HG02943 (cell line): ENCODE measurements at regions not wholly inside any gene's neighbourhood (a gene's known extent, or its start where the extent isn't known, plus 50 kb on each side); places are given as distances from the start of the nearest gene placed in this dataset.

Experiments
- ATAC-seq: cut with Tn5 transposase; IDR thresholded peaks from one replicate; pipeline ENCODE4 v1.9.1; 2021; ENCODE audit warnings: mild to moderate bottlenecking, low read depth, moderate library complexity; ENCODE audit not compliant: unreplicated experiment

DNA sequence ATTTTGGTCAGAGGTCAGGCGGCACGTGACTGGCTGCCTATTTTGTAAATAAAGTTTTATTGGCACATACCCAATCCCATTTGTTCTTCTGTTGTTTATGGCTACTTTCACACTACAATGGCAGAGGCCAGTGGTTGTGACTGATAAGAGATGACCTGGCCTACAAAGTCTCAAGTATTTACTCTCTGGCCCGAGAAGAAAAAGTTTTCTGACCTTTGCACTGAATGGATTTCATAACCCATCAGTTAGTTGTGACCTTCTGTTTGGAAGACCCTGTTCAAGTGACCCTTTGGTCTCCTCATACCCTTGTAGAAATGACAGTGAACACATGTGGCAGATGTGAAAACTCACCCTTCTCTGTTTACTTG, 121.4 kb upstream of the MGAT5 start:
- ATAC-seq: no peak

GRCh38 chr2:134133622-134134312, 120.1 kb upstream of the MGAT5 start:
- no peak for ATAC-seq

DNA sequence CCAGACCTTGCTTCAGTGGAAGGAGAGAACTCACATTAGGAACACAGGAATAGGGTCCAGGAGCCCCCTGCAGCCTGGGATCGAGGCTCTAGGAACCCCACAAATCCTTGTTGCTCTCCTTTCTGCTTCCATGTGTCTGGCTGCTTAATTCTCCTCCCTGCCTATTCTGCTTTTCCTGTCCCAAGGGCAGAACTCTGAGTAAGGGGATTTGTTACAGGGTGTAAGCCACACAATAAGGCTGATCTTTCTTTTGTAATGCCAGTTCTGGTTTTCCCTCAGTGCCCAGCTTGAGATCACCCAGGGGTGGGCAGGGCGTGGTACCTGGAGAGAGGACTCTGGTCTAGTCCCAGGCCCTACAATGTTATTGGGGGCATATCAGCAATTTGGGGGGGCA, 119.6 kb upstream of the MGAT5 start:
- ATAC-seq: no peak

GRCh38 chr2:134134827-134135226, 119.0 kb upstream of the MGAT5 start:
- ATAC-seq: no peak

GRCh38 chr2:134135793-134136192, 118.1 kb upstream of the MGAT5 start:
- no peak for ATAC-seq

GRCh38 chr2:134136731-134137130, 117.1 kb upstream of the MGAT5 start:
- ATAC-seq: no peak

DNA sequence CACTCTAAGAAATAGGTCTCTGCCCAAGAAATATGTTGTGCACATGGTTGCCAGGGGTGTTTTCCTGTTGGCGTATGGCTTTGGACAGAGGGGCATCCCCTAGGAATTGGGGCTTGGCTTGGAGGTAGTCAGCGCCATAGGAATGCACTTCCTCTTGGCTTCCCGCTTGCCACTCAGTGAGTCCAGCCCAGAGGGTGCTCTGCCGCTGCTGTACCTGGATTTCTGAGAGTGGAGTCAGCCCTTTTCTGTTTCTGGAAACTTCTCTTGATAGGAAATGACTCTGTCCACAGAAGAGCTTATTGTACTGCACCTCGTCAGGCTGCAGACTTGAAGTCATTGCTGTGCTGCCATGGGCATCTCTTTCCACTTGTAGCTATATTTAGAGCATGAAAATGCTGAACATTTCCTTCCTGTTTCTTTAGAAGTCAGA, 116.7 kb upstream of the MGAT5 start:
- ATAC-seq: no peak

DNA sequence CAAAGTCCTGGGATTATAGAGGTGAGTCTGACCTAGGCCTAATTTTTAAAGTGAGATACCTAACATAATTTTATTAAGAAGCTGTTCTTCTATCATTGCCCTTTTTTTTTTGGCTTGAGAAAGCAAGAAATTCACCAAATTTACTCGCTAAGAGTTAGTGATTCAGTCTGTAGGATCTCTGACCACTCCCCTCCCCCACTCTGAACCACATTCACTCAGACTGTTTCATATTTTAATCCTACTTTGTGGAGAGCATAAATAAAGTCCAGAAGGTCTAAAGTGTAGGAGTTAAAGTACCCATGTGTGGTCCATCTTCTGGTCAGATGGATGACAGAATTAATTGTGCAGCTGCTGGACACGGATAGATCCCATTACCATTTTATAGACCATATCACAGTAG, 115.8 kb upstream of the MGAT5 start:
- ATAC-seq: no peak

DNA sequence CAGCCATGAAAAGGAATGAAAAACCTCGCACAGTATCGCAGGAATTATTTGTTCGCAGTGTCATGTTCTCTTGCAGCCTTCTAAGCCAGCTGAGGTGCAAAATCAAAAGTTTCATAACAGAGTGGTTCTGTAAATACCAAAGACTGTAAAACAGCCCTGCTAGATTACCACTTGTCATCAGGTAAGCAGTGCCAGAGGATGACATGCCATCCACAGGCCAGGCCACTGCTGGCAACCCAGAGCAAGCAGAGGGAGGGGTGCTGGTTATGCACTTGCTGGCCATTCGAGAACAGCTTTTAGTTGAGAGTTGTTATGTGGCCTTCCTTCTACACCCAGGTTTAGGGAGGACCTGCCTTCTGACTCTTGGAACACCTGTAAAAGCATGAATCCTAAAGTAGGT, 114.3 kb upstream of the MGAT5 start:
- ATAC-seq: no peak

- no peak for ATAC-seq
Observed at GRCh38 chr2:134140251-134140661, 113.6 kb upstream of the MGAT5 start.

GRCh38 chr2:134141598-134142340, 112.1 kb upstream of the MGAT5 start:
- no peak for ATAC-seq

DNA sequence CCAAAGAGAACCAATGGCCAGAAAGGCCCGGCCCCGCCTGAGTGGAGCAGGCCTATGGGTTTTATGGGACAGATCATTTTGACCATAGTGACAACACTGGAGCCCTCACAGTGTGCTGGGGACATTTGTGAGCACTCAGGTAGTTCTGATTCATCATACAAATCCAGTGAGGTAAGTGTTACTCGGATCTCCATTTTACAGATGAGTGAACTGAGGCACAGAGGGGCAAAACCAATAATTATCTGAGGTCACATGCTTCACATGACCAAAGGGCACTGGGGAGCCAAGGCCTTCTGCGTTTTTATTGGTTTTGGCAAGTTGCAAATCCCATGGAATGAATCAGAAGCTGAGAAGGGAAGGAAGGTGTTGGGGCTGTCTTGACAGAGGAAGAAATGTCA, 111.5 kb upstream of the MGAT5 start:
- ATAC-seq: no peak

- no peak for ATAC-seq
Observed at GRCh38 chr2:134142903-134143302, 111.0 kb upstream of the MGAT5 start.

DNA sequence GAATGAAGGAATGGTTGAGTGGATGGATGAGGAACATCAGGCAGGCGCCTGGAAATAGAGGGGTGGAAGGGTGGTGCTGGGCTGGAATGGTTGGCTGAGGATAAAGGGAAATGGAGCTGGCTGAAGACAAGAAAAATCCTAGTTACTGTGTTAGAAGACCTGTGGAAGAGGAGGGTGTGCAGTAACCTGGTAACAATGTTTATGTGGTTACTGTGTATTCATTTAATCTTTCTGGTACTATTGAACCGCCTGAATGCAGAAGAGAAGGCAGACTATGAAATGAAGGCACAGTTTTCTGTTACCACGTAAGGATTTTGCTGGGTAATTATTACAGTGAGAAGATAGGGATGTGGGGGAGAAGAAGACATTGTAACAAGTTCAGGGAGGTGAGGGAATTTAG, 110.3 kb upstream of the MGAT5 start:
- no peak for ATAC-seq

DNA sequence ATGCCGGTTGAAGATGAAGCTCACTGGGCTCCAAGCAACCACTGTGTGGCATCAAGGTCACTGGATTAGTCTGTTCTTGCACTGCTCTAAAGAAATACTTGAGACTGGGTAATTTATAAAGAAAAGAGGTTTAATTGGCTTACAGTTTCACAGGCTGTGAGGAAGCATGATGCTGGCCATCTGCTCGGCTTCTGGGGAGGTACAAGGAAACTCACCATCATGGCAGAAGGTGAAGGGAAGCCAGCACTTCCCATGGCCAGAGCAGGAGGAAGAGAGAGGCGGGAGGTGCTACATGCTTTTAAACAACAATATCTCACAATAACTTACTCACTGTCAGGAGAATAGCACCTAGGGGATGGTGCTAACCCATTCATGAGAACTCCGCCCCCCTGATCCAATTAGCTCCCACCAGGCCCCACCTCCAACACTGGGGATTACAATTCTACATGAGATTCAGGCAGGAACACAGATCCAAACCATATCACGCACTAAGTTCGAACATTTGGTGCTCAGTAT, 109.7 kb upstream of the MGAT5 start:
- no peak for ATAC-seq

- no peak for ATAC-seq
Observed at GRCh38 chr2:134144651-134145050, 109.2 kb upstream of the MGAT5 start.

GRCh38 chr2:134145519-134145918, 108.4 kb upstream of the MGAT5 start:
- ATAC-seq: no peak

GRCh38 chr2:134146161-134146560, 107.7 kb upstream of the MGAT5 start:
- no peak for ATAC-seq

GRCh38 chr2:134146620-134147019, 107.3 kb upstream of the MGAT5 start:
- no peak for ATAC-seq

DNA sequence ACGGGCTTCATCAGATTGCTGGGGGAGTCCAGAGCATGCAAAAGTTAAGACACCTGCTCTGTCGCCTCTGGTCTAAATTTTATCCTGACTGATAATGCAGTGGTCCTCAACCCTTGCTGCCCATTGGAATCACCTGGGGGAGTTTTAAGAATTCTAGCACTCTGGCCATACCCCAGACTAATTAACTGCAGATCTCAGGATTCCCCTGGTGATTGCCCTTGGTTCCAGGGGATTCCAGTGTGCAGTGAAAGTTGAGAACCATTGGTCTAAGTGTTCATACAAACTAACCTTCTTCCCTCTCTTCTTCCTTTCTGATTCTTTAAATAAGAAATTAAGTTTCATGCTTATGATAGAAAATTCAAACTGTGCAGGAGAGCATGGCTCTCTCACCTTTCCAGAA, 105.7 kb upstream of the MGAT5 start:
- ATAC-seq: no peak

DNA sequence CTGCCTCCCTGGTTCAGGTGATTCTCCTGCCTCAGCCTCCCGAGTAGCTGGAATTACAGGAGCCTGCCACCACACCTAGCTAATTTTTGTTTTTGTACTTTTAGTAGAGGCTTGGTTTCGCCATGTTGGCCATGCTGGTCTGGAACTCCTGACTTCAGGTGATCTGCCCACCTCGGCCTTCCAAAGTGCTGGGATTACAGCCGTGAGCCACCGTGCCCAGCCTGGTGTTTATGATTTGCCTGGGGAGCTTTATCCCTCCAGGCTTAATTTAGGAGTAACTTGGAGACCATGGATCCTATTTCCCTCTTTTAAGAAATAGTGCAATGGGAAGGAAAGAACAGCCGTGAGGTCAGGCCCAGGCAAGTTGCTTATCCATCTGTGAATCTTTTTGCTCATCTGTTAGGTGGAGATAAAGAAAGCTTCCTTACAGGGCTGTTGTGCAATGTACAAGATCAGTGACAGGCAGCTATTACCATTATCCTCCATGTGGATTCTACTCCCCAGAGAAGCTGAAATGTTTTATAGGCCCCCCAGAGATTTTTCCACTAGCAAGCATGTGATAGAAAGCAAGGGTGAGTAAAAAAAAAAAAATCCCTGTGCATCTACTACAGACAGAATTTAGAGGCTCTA, 104.9 kb upstream of the MGAT5 start:
- ATAC-seq: no peak

- no peak for ATAC-seq
Observed at GRCh38 chr2:134149904-134150303, 104.0 kb upstream of the MGAT5 start.
